H9 (cell line): ENCODE measurements at regions not wholly inside any gene's neighbourhood (a gene's known extent, or its start where the extent isn't known, plus 50 kb on each side); places are given as distances from the start of the nearest gene placed in this dataset.

Experiments used
- DNase-seq: peaks from one replicate; pipeline ENCODE4 v3.0.0-alpha.2; 2017
- H2AFZ ChIP-seq: one replicate; pipeline ENCODE4 v1.6.1; 2013; ENCODE audit warnings: mild to moderate bottlenecking, low read length, control low read depth, moderate library complexity
- H2AK5ac ChIP-seq: 2 replicates; pipeline ENCODE4 v1.6.1; 2013; ENCODE audit warnings: low read length, control low read depth, mixed read lengths; ENCODE audit not compliant: insufficient read length
- H2BK120ac ChIP-seq: one replicate; pipeline ENCODE4 v1.6.1; 2013; ENCODE audit warnings: low read depth, mild to moderate bottlenecking, low read length, control low read depth, inconsistent platforms; ENCODE audit not compliant: poor library complexity, severe bottlenecking
- H2BK12ac ChIP-seq: 2 replicates; pipeline ENCODE4 v1.6.1; 2013; ENCODE audit warnings: low read length, control low read depth, mixed read lengths, low read depth; ENCODE audit not compliant: insufficient read length
- H2BK15ac ChIP-seq: 2 replicates; pipeline ENCODE4 v1.6.1; 2013; ENCODE audit warnings: low read depth, low read length, control low read depth
- H2BK20ac ChIP-seq: one replicate; pipeline ENCODE4 v1.6.1; 2013; ENCODE audit warnings: low read depth, mild to moderate bottlenecking, low read length, control low read depth, inconsistent platforms; ENCODE audit not compliant: poor library complexity, severe bottlenecking
- H2BK5ac ChIP-seq: 2 replicates; pipeline ENCODE4 v1.6.1; 2013; ENCODE audit warnings: low read length, control low read depth, mixed read lengths; ENCODE audit not compliant: insufficient read length
- H3K14ac ChIP-seq: 2 replicates; pipeline ENCODE4 v1.6.1; 2013; ENCODE audit warnings: low read length, control low read depth; ENCODE audit not compliant: insufficient read depth
- H3K18ac ChIP-seq: 2 replicates; pipeline ENCODE4 v1.6.1; 2013; ENCODE audit warnings: low read depth, mild to moderate bottlenecking, mixed read lengths, low read length, control low read depth; ENCODE audit not compliant: insufficient read length
- H3K23ac ChIP-seq: 2 replicates; pipeline ENCODE4 v1.6.1; 2013; ENCODE audit warnings: low read length, control low read depth, mixed read lengths, low read depth; ENCODE audit not compliant: insufficient read length
- H3K23me2 ChIP-seq: 2 replicates; pipeline ENCODE4 v1.6.1; 2013; ENCODE audit warnings: low read depth, mild to moderate bottlenecking, mixed read lengths, low read length, control low read depth; ENCODE audit not compliant: insufficient read length, poor library complexity, severe bottlenecking
- H3K27ac ChIP-seq: 2 replicates; pipeline ENCODE4 v1.5.1; 2013; ENCODE audit warnings: low read length, control low read depth, mixed read lengths, low read depth; ENCODE audit not compliant: insufficient read length
- H3K27me3 ChIP-seq: 2 replicates; pipeline ENCODE4 v1.6.1; 2013; ENCODE audit warnings: low read length, control low read depth, inconsistent platforms; ENCODE audit not compliant: insufficient read depth
- H3K4ac ChIP-seq: 2 replicates; pipeline ENCODE4 v1.6.1; 2013; ENCODE audit warnings: low read depth, mild to moderate bottlenecking, control low read depth, inconsistent platforms, low read length, moderate library complexity
- H3K4me1 ChIP-seq: 2 replicates; pipeline ENCODE4 v1.6.1; 2013; ENCODE audit warnings: low read length, control low read depth, inconsistent platforms; ENCODE audit not compliant: insufficient read depth
- H3K4me2 ChIP-seq: 2 replicates; pipeline ENCODE4 v1.6.1; 2013; ENCODE audit warnings: low read length, control low read depth, mixed read lengths; ENCODE audit not compliant: insufficient read length, insufficient read depth
- H3K56ac ChIP-seq: 2 replicates; pipeline ENCODE4 v1.6.1; 2013; ENCODE audit warnings: low read depth, mild to moderate bottlenecking, mixed read lengths, low read length, control low read depth; ENCODE audit not compliant: insufficient read length
- H3K79me1 ChIP-seq: 2 replicates; pipeline ENCODE4 v1.6.1; 2013; ENCODE audit warnings: low read depth, mild to moderate bottlenecking, moderate library complexity, low read length, control low read depth, inconsistent platforms; ENCODE audit not compliant: insufficient read depth, poor library complexity, severe bottlenecking
- H3K79me2 ChIP-seq: 2 replicates; pipeline ENCODE4 v1.6.1; 2013; ENCODE audit warnings: low read length, control low read depth, inconsistent platforms; ENCODE audit not compliant: insufficient read depth
- H3K9ac ChIP-seq: 2 replicates; pipeline ENCODE4 v1.6.1; 2013; ENCODE audit warnings: low read length, control low read depth, mixed read lengths; ENCODE audit not compliant: insufficient read length; ENCODE audit errors: extremely low read depth
- H3K9me3 ChIP-seq: one replicate; pipeline ENCODE4 v1.6.1; 2013; ENCODE audit warnings: low read depth, low read length, inconsistent platforms; ENCODE audit not compliant: control insufficient read depth
- H3T11ph ChIP-seq: one replicate; pipeline ENCODE4 v1.6.1; 2013; ENCODE audit warnings: mild to moderate bottlenecking, low read length, control low read depth, inconsistent platforms
- H4K20me1 ChIP-seq: one replicate; pipeline ENCODE4 v1.6.1; 2013; ENCODE audit not compliant: control insufficient read depth, insufficient read length, insufficient read depth
- H4K5ac ChIP-seq: 2 replicates; pipeline ENCODE4 v1.6.1; 2013; ENCODE audit warnings: low read depth, mild to moderate bottlenecking, mixed read lengths, low read length, control low read depth; ENCODE audit not compliant: insufficient read length
- H4K8ac ChIP-seq: replicated peaks from 2 replicates; pipeline ENCODE4 v1.6.1; 2013; ENCODE audit warnings: low read length, control low read depth, mixed read lengths, low read depth; ENCODE audit not compliant: insufficient read length
- H4K91ac ChIP-seq: 2 replicates; pipeline ENCODE4 v1.6.1; 2013; ENCODE audit warnings: low read depth, mild to moderate bottlenecking, moderate library complexity, mixed read lengths, low read length, control low read depth; ENCODE audit not compliant: insufficient read length
- H3K27ac Mint-ChIP-seq, 3 experiments: 2 replicates in 2 of 3; 3 replicates in 1 of 3; pipeline ENCODE4 v1.8.0; 2020 to 2021; ENCODE audit warnings: mixed read lengths in 3 of 3, mild to moderate bottlenecking in 1 of 3, moderate library complexity in 1 of 3
- H3K27me3 Mint-ChIP-seq: 2 replicates; pipeline ENCODE4 v1.8.0; 2021; ENCODE audit warnings: low read depth, mild to moderate bottlenecking, moderate library complexity, mixed read lengths
- H3K36me3 Mint-ChIP-seq, 3 experiments: 2 replicates in 2 of 3; 3 replicates in 1 of 3; pipeline ENCODE4 v1.8.0; 2020 to 2021; ENCODE audit warnings: low read depth in 3 of 3, mixed read lengths in 3 of 3; ENCODE audit not compliant: insufficient read depth in 1 of 3
- H3K4me1 Mint-ChIP-seq, 2 experiments: 2 replicates each; pipeline ENCODE4 v1.8.0; 2020; ENCODE audit warnings: mixed read lengths in 2 of 2
- H3K4me3 Mint-ChIP-seq, 2 experiments: 2 replicates in 1 of 2; 3 replicates in 1 of 2; pipeline ENCODE4 v1.8.0; 2020 to 2021; ENCODE audit warnings: mild to moderate bottlenecking in 2 of 2, mixed read lengths in 2 of 2, moderate library complexity in 1 of 2
- H3K9me3 Mint-ChIP-seq, 2 experiments: 2 replicates in 1 of 2; 3 replicates in 1 of 2; pipeline ENCODE4 v1.8.0; 2020; ENCODE audit warnings: mild to moderate bottlenecking in 2 of 2, mixed read lengths in 2 of 2, moderate library complexity in 1 of 2
- WGBS: extraction: QIAGEN DNeasy Blood & Tissue Kit; methylation state at CpG from one replicate; pipeline ENCODE4 v1.1.7; 2013; ENCODE audit warnings: missing lambda C conversion rate, low lambda C conversion rate, mixed read lengths; ENCODE audit not compliant: insufficient read length; ENCODE audit errors: extremely low coverage; 5-methylcytosine and 5-hydroxymethylcytosine counted together
- TF ChIP-seq, protein P1 (sequence below): fragments of 200-600 bp; sonication (generic); conservative IDR thresholded peaks from 3 replicates; pipeline ENCODE4 v1.8.0; 2021; ENCODE audit warnings: antibody characterized with exemption, mild to moderate bottlenecking

DNA sequence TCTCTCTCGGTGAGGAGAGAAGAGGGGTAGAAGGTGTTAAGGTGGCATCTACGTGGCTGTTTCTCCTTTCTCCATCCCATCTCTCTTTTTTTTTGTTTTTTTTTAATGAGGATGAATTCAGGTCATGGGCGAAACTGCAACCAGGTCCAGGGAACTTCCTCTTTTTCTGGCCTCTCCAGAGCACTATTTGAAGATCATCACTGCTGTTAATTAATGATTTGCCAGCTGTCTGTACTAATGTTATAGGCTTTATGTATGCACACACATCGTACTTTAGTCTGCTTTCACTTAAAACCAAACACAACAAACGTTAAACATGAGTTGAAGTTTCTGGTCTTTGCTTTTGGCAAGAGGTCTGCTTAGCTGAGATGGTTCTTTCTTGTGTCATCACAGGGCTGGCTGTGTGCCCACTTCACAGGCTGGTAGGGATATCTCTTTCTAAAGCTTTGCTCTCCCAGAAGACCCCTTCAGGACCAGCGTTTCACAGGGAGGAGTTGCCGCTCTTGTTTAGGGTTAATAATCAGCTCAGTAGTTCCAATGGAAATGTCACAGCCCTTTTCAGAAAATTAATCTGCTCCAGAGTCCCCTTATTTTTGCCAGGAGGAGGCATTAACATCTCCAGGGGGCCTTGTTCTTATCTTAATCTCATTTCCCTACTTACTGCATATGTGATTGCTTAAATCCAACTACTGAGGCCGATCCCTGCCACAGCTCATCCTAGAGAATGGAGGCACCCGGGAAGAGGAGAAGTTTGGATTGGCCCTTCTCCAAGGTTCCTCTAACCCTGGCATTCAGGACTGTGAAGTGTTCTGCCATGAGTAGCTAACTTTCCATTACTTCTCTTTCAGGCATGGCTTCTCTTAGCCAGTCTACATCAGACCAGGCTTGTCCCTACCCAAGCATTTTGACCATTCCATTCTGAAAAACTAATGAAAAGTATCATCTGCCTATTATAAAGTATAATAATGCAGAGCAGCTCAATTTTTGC, 273.9 kb upstream of the NFE2L3 start:
- no peak overlapping the region for H3K9ac ChIP-seq
- H3K14ac ChIP-seq: no peak overlapping the region
- no CpG with 5 or more reads among the region's 9 CpGs for WGBS
- no peaks in the 10 kb centered on the region for H3K79me1 ChIP-seq
- Mint-ChIP-seq H3K4me1 (peaks cover 0 to 5% of the 10 kb centered on the region in 2 experiments; a peak in 2 of 4 replicates), H3K4me3 (no peak overlapping the region), H3K36me3 (no peaks in the 10 kb centered on the region), H3K27ac (no peak overlapping the region), H3K27me3 (peaks cover 40% of the 10 kb centered on the region), H3K9me3 (0 out of 5 replicates have a peak, but pooled peaks cover 0 to 3% of the 10 kb centered on the region in 2 experiments)
- TF ChIP-seq, protein P1, sequence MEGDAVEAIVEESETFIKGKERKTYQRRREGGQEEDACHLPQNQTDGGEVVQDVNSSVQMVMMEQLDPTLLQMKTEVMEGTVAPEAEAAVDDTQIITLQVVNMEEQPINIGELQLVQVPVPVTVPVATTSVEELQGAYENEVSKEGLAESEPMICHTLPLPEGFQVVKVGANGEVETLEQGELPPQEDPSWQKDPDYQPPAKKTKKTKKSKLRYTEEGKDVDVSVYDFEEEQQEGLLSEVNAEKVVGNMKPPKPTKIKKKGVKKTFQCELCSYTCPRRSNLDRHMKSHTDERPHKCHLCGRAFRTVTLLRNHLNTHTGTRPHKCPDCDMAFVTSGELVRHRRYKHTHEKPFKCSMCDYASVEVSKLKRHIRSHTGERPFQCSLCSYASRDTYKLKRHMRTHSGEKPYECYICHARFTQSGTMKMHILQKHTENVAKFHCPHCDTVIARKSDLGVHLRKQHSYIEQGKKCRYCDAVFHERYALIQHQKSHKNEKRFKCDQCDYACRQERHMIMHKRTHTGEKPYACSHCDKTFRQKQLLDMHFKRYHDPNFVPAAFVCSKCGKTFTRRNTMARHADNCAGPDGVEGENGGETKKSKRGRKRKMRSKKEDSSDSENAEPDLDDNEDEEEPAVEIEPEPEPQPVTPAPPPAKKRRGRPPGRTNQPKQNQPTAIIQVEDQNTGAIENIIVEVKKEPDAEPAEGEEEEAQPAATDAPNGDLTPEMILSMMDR: no peak
- no peak overlapping the region for H2BK15ac ChIP-seq
- no peak overlapping the region for H2BK20ac ChIP-seq
- no peak overlapping the region for H2BK120ac ChIP-seq
- no peaks in the 10 kb centered on the region; the same call in 1 of the 2 replicates for H3K79me2 ChIP-seq
- H3K23ac ChIP-seq: no peak overlapping the region
- no peak overlapping the region for H4K8ac ChIP-seq
- H2BK5ac ChIP-seq: no peak overlapping the region
- no peak overlapping the region for H3K18ac ChIP-seq
- H4K20me1 ChIP-seq: no peaks in the 10 kb centered on the region
- H2AFZ ChIP-seq: no peak overlapping the region
- no peak overlapping the region for H2AK5ac ChIP-seq
- no peak overlapping the region for H3T11ph ChIP-seq
- no peak overlapping the region for H4K5ac ChIP-seq
- H3K27me3 ChIP-seq: no peaks in the 10 kb centered on the region
- H3K9me3 ChIP-seq: no peaks in the 10 kb centered on the region
- DNase-seq: no peak
- no peak overlapping the region for H2BK12ac ChIP-seq
- H3K27ac ChIP-seq: no peak overlapping the region
- H4K91ac ChIP-seq: no peak overlapping the region
- H3K4me2 ChIP-seq: no peak overlapping the region
- no peaks in the 10 kb centered on the region for H3K4me1 ChIP-seq
- H3K4ac ChIP-seq: no peak overlapping the region
- H3K23me2 ChIP-seq: no peaks in the 10 kb centered on the region
- no peak overlapping the region for H3K56ac ChIP-seq
